ENCODE measurements at regions not wholly inside any gene's neighbourhood (a gene's known extent, or its start where the extent isn't known, plus 50 kb on each side); places are given as distances from the start of the nearest gene placed in this dataset.

- TF ChIP-seq POLR2A (IDR thresholded peaks at IDR 0.05), result no peak
- TF ChIP-seq, protein P1, sequence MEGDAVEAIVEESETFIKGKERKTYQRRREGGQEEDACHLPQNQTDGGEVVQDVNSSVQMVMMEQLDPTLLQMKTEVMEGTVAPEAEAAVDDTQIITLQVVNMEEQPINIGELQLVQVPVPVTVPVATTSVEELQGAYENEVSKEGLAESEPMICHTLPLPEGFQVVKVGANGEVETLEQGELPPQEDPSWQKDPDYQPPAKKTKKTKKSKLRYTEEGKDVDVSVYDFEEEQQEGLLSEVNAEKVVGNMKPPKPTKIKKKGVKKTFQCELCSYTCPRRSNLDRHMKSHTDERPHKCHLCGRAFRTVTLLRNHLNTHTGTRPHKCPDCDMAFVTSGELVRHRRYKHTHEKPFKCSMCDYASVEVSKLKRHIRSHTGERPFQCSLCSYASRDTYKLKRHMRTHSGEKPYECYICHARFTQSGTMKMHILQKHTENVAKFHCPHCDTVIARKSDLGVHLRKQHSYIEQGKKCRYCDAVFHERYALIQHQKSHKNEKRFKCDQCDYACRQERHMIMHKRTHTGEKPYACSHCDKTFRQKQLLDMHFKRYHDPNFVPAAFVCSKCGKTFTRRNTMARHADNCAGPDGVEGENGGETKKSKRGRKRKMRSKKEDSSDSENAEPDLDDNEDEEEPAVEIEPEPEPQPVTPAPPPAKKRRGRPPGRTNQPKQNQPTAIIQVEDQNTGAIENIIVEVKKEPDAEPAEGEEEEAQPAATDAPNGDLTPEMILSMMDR (IDR thresholded peaks at IDR 0.05), result no peak
Measured at GRCh38 chr10:38209332-38209731, 115.2 kb downstream of the ZNF37A start.
